ENCODE measurements at regions not wholly inside any gene's neighbourhood (a gene's known extent, or its start where the extent isn't known, plus 50 kb on each side); places are given as distances from the start of the nearest gene placed in this dataset.

DNA sequence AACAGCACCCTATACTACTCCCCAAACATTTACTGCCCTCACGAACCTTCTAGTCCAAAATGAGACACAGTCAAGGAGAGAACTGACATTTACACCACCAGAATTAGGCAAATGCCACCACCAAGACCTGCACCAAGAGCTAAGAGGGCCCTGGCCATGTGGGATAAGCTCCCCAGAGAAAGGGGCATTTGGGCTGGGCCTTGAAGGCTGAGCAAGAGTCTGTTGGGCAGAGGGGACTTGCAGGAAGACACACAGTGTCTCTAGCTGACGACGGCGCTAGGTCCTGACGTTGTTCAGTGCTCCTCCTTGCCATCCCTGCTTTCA is 326.4 kb upstream of the ZMIZ1 start:
- Histone ChIP-seq H3K9me3 (no peaks in the 10 kb centered on the region), H3K36me3 (no peaks in the 10 kb centered on the region), H3K27ac (peak overlapping the region in 1 of 3 donors; percentile 79), H3K4me3 (no peak overlapping the region), H3K27me3 (no peaks in the 10 kb centered on the region), H3K4me1 (peaks cover 0 to 52% (median 28%) of the 10 kb centered on the region in 4 donors)
- ATAC-seq = no peak
- no peak for TF ChIP-seq POLR2A (IDR thresholded peaks at IDR 0.05)
- intact Hi-C loops (cut with DNase I) = no loop called here
- WGBS (ENCODE audit: insufficient coverage, low coverage, low lambda C conversion rate, missing lambda C conversion rate) = 53% methylated on average over 5 of the region's 5 CpGs
- no peak for DNase-seq

GRCh38 chr10:78742730-78743615 is 325.8 kb upstream of the ZMIZ1 start:
- Histone ChIP-seq H3K27ac (peak overlapping the region in 1 of 3 donors; percentile 79), H3K4me3 (peak overlapping the region in 1 of 3 donors; percentile 40), H3K9me3 (no peaks in the 10 kb centered on the region), H3K36me3 (no peaks in the 10 kb centered on the region), H3K4me1 (peaks cover 0 to 52% (median 28%) of the 10 kb centered on the region in 4 donors), H3K27me3 (no peaks in the 10 kb centered on the region)
- ATAC-seq (peak; percentile 71 to 81 (median 77)), DNase-seq (peak; percentile 78 to 89 (median 87))
- TF ChIP-seq, protein P1, sequence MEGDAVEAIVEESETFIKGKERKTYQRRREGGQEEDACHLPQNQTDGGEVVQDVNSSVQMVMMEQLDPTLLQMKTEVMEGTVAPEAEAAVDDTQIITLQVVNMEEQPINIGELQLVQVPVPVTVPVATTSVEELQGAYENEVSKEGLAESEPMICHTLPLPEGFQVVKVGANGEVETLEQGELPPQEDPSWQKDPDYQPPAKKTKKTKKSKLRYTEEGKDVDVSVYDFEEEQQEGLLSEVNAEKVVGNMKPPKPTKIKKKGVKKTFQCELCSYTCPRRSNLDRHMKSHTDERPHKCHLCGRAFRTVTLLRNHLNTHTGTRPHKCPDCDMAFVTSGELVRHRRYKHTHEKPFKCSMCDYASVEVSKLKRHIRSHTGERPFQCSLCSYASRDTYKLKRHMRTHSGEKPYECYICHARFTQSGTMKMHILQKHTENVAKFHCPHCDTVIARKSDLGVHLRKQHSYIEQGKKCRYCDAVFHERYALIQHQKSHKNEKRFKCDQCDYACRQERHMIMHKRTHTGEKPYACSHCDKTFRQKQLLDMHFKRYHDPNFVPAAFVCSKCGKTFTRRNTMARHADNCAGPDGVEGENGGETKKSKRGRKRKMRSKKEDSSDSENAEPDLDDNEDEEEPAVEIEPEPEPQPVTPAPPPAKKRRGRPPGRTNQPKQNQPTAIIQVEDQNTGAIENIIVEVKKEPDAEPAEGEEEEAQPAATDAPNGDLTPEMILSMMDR (IDR thresholded peaks at IDR 0.05) = no peak
- no peak for TF ChIP-seq POLR2A (IDR thresholded peaks at IDR 0.05)
- WGBS (ENCODE audit: insufficient coverage, low coverage, low lambda C conversion rate, missing lambda C conversion rate) = 30% methylated on average over 7 of the region's 12 CpGs
- intact Hi-C loops (cut with DNase I) = no loop called here

- intact Hi-C loops (cut with DNase I) = no loop called here
- 100% methylated on average over 1 of the region's 5 CpGs for WGBS (ENCODE audit: insufficient coverage, low coverage, low lambda C conversion rate, missing lambda C conversion rate)
- peaks cover 0 to 52% (median 28%) of the 10 kb centered on the region in 4 donors for H3K4me1 ChIP-seq
- no peaks in the 10 kb centered on the region for H3K27me3 ChIP-seq
- peak overlapping the region in 1 of 3 donors; percentile 67 for H3K27ac ChIP-seq
- DNase-seq (no peak), ATAC-seq (peak; percentile 2 to 22 (median 11))
- H3K4me3 ChIP-seq = peak overlapping the region in 1 of 3 donors; percentile 40
- TF ChIP-seq POLR2A (IDR thresholded peaks at IDR 0.05) = no peak
- TF ChIP-seq, protein P1 (IDR thresholded peaks at IDR 0.05) = no peak
- H3K9me3 ChIP-seq = no peaks in the 10 kb centered on the region
- no peaks in the 10 kb centered on the region for H3K36me3 ChIP-seq
Observed at GRCh38 chr10:78744056-78744455, 324.7 kb upstream of the ZMIZ1 start.

GRCh38 chr10:78744491-78745090 is 324.2 kb upstream of the ZMIZ1 start:
- H3K4me1 ChIP-seq = peaks cover 0 to 52% (median 28%) of the 10 kb centered on the region in 4 donors

DNA sequence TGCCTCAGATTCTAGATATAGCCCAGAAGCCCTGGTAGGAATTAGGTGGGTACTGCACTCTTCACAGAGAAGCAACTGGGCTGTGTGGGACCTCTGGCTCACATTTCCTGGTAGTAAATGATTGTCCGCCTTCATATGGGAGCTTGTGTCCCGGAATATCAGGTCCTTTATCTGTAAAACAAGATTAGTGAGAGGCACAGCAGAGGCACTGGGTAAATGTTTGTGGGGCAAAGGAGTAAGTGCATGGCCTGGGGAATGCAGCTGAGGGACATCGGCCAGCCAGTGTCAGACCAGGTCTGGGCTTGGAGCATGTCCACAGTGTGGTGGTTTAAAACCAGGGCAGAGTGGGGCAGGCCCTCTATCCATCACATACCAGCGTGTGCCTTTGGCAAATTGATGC is 323.3 kb upstream of the ZMIZ1 start:
- H3K27me3 ChIP-seq = no peaks in the 10 kb centered on the region
- H3K9me3 ChIP-seq = no peaks in the 10 kb centered on the region
- peak overlapping the region in 2 of 3 donors; percentile 13 to 67 for H3K27ac ChIP-seq
- TF ChIP-seq, protein P1 (IDR thresholded peaks at IDR 0.05) = peak in 1 of 4 donors; percentile 5
- TF ChIP-seq POLR2A (IDR thresholded peaks at IDR 0.05) = no peak
- intact Hi-C loops (cut with DNase I) = no loop called here
- H3K4me3 ChIP-seq = no peak overlapping the region
- 23% methylated on average over 3 of the region's 4 CpGs for WGBS (ENCODE audit: insufficient coverage, low coverage, low lambda C conversion rate, missing lambda C conversion rate)
- no peaks in the 10 kb centered on the region for H3K36me3 ChIP-seq
- DNase-seq = peak; percentile 63 to 77 (median 77)
- peaks cover 0 to 52% (median 27%) of the 10 kb centered on the region in 4 donors for H3K4me1 ChIP-seq
- ATAC-seq = peak; percentile 56 to 80 (median 68)

More at GRCh38 chr10:78744491-78745090, 324.2 kb upstream of the ZMIZ1 start:
- H3K36me3 ChIP-seq = no peaks in the 10 kb centered on the region
- H3K27ac ChIP-seq = peak overlapping the region in 2 of 3 donors; percentile 13 to 67
- H3K9me3 ChIP-seq = no peaks in the 10 kb centered on the region
- DNase-seq (peak in 1 of 3 donors; percentile 50), ATAC-seq (peak; percentile 17 to 72 (median 41))
- H3K27me3 ChIP-seq = no peaks in the 10 kb centered on the region
- TF ChIP-seq POLR2A (IDR thresholded peaks at IDR 0.05) = no peak
- 36% methylated on average over 4 of the region's 10 CpGs for WGBS (ENCODE audit: insufficient coverage, low coverage, low lambda C conversion rate, missing lambda C conversion rate)
- intact Hi-C loops (cut with DNase I) = no loop called here
- H3K4me3 ChIP-seq = no peak overlapping the region

Measured in right lobe of liver (tissue), 6 donors.